ENCODE measurements at regions not wholly inside any gene's neighbourhood (a gene's known extent, or its start where the extent isn't known, plus 50 kb on each side); places are given as distances from the start of the nearest gene placed in this dataset.

DNA sequence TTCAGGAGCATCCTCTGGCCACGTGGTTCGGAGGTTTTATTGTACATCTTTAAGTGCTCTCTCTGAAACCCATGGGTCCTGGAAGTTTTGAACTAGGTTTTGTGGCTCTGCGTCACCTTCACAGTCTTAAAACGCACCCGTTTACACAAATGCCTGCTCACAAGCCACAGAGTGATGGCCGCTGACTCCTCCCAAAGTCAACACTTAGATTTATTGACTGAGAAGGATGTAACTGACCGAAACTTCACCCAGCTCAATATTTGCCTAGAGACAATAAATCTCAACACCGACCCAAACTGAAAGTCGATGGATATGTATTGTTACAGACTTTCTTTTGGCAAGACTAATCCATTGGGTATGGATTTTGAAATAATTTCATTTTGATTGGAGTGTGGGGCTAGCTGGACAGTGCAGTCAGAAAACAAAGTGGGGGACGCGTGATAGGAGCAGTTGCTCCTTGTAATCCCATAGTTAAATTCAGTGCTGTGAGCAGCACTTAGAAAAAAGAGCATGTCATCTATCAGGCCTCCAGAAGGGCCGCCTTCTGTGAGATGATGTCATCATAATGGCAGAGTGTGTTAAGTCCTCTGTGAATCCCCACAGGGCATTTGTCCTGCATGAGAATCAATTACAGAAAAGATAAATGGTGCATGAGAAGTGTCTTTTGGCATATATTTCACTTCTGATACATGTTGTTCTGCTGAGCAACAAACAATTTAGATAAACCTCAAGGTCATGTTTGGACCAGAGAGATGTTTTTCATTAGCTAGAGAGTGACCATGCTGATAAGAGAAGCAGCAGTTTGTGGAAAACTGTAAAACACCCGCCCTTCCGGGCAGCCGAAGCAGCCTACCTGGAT, 183.7 kb downstream of the INO80D start:
- no peak for DNase-seq (ENCODE audit: low read depth in 2 of 2)

DNA sequence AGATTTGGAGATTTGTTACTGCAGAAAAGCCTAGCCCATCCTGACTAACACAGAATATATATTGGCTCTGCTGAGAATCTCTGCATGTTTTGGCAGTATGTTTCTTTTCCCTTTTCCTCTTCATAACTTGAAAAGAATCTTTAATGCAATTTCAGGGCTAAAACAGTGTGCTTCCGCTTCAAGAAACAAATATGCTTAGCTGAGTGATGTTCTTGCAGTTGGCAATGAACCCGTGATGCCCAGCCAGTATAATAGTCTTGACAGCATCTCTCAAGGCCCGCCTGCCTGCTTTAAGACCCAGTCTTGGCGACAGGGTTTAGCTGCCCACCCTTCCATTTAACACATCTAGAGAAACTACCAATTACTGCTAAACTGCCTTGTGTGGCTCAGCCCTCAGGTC, 184.5 kb downstream of the INO80D start:
- DNase-seq (ENCODE audit: low read depth in 2 of 2) = no peak

DNA sequence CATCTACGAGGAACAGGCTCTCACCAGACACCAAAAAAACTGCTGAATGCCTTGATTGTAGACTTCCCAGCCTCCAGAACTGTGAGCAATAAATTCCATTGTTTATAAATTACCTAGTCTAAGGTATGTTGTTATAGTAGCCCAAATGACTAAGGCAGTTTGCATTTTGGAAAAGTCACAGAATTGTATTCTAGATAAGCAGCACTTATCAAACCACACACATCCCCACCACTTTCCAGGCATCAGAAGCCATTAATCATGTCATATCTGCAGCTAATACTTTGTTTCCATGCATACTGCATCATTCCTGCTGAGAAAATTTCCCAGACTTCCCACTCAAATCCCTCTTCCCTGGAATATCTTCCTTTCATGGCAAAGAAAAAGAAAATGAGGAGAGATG, 187.2 kb downstream of the INO80D start:
- DNase-seq (ENCODE audit: low read depth in 2 of 2) = no peak

DNA sequence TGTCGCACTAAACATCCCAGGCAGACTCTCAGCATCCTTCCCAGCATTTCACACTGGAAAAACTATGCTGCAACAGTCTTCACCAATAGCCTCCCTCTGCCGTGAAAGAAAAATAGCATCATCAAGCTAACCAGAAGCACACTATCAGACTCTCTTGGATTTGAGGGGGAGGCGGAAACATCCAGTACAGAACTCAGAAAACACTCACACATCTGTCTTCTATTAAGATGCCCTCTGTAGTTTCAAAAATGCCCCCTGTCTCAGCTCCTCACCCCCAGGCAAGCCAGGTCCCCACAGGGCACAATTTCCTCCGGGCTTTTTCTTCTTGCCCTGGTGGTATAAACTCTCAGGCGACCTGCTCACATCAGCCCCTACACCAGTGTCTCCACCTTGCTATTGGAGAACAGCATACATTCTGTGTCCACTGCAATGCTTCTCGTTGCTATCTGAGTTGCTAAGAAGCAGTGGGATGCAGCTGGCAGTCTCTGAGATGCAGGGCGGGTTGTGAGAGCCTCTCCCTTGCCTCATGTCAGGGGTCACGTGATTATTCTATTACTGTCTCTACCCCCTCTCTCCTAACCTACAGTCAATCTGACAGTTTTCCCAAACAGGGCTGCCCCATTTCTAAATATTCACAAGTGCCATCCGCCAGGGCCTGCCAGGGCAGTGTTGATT, 189.9 kb downstream of the INO80D start:
- DNase-seq (ENCODE audit: low read depth in 2 of 2) = no peak

DNA sequence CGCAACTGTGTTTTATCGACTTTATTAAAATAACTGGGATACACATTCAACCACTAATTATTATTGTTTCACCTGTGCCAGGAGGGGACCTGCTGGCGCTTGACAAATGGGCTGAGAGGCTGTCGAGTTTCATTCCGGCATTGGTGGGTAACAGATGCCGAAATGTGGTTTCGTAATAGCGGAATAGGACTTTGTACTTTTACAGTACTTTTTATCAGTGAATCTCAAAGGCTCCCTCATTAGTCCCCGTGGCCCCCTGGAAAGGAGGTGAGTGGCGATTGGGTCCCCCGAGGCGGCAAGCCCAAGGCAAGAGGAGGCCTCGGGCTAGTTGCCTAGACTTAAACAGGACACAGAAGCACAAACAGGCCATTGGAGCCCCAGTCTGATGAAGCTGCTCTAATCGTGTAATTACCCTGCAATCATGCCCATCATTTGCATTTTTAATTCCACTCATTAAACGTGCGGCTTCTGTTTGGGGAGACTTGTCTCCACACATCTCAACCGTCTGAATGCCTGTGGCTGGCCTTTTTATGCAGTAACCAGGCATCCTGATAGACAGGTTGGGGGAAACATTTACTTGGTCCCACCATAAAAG, 193.2 kb downstream of the INO80D start:
- no peak for DNase-seq (ENCODE audit: low read depth in 2 of 2)

DNA sequence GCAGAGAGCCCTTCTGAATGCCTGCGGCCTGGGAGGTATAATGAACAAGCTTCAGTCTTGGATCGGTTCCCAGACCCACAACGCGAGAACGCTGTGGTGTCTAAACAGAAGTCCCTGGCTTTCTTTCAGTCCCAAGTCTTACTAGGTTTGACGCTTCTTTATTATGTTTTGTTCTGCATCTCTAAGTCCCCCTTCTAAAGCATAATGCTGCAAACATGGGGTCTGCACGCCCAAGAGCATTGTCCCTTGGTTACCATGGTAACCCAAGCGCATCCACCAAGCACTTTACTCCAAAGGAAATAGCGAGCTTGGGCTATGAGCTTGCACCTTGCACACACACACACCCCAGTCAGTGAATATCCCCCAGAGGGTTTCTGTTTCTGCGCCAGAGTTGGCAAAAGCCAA, 193.7 kb downstream of the INO80D start:
- no peak for DNase-seq (ENCODE audit: low read depth in 2 of 2)

DNA sequence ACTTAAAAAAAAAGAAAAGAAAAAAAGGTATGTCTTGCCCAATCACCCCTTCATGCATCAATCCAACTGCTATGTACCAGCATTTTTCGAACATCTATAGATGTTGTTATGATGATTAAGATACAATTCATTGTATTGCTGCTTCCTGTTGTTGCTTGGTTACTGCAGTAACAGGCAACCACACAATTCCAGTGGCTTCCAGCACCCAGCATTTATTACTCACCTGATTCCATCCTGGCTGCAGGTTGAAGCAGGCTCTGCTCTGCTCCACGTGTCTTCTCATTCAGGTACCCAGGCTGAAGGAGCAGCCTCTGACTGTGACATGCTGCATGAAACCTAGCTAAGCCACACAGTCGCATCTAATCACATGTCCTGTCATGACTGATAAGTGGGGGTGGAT, 196.9 kb downstream of the INO80D start:
- DNase-seq (ENCODE audit: low read depth in 2 of 2) = no peak

DNA sequence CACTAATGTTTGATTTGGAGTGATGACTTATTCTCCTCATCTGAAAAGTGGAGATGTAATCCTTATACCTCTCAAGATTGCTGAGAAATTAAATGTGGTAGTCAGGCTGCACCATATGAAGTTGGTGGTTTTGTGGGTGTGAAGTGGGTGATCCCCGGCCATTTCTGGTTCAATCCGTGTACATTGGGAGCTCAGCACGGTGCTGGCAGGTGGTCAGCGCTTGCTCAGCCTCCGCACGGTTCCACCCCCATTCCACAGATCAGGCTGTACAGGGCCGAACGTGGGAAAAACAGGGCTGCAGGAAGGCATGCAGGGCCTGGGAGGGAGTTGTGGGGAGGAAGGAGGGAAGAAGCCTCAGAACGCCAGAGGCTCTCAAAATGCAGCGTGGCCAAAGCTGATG, 198.3 kb downstream of the INO80D start:
- no peak for DNase-seq (ENCODE audit: low read depth in 2 of 2)

DNA sequence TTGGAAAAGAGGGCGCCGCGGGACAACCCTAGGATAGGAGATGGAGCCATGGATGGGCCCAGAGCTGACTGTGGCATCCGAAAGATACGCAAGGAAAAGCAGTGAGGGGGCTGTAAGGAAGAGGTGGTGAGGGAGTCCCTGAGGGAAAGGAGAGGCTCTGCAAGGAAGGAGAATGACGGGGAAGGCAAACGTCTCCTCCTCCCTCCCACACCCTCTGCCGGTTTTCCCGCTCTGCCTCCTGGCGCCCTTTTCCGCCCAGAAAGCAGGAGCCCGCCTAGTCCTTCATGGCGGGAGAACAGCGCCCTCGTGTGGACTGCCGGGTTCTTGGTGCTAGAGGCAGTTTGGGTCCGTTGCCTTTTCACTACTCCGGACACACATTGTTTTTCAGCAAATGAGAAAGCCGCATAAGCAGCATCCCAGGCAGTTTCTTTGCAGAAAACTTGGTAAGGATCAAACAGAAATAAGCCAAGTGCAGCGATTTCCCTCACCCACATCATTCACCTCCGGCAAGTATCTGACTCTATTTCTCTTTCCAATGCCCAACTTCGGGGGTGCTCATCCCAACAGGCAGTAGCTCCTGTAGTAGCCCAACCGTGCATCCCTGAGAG, 200.4 kb downstream of the INO80D start:
- DNase-seq (ENCODE audit: low read depth in 2 of 2) = peak; percentile 73

DNA sequence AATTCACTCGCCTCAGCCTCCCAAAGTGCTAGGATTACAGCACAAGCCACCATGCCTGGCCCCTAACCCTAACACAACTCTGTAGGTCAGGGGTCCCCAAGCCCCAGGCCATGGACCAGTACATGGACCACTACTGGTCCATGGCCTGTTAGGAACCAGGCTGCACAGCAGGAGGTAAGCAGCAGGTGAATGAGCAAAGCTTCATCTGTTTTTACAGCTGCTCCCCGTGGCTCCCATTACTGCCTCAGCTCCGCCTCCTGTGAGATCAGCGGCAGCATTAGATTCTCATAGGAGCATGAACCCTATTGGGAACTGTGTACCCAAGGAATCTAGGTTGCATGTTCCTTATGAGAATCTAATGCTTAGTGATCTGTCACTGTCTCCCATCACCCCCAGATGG, 201.7 kb downstream of the NRP2 start:
- DNase-seq (ENCODE audit: low read depth in 2 of 2) = no peak

DNA sequence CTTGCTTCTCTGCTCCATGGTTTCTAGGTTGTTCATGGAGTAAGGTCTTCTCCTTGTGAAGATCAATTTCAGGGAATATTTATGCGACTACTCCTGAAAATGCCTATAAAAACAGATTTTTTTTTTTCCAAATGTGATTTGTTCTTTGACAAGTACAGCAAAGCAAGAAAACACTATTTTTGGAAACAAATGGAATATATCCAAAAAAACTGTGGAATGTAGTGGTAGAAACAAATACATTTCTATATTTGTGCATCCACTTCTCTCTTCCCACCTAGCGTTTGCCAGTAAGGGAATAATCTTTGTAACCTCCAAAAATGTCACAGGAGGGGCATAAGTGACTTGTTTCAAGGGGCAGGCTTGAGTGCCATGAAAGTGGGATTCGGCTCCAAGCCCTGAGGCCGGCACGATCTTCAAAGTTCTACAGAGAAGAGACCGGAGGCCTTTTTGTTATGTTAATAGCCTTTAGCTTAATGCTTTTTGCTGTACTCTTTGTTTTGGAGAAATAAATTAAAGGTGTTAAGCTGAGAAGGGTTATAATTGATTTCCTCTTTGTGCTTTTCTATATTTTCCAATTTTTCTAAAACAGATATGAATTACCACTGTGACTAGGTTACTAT, 200.6 kb downstream of the NRP2 start:
- no peak for DNase-seq (ENCODE audit: low read depth in 2 of 2)

DNA sequence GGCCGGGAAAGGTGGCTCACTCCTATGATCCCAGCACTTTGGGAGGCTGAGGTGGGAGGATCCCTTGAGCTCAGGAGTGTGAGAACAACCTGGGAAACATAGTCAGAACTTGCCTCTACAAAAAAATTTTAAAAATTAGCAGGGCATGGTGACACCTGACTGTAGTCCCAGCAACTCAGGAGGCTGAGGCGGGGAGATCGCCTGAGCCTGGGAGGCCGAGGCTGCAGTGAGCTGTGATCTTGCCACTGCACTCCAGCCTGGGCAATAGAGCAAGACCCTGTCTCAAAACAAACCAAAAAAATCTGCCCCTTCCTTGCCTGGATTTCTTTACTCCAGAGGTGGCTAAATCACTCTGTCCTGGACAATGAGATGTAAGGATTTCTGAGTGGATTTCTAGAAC, 197.7 kb downstream of the NRP2 start:
- no peak for DNase-seq (ENCODE audit: low read depth in 2 of 2)

DNA sequence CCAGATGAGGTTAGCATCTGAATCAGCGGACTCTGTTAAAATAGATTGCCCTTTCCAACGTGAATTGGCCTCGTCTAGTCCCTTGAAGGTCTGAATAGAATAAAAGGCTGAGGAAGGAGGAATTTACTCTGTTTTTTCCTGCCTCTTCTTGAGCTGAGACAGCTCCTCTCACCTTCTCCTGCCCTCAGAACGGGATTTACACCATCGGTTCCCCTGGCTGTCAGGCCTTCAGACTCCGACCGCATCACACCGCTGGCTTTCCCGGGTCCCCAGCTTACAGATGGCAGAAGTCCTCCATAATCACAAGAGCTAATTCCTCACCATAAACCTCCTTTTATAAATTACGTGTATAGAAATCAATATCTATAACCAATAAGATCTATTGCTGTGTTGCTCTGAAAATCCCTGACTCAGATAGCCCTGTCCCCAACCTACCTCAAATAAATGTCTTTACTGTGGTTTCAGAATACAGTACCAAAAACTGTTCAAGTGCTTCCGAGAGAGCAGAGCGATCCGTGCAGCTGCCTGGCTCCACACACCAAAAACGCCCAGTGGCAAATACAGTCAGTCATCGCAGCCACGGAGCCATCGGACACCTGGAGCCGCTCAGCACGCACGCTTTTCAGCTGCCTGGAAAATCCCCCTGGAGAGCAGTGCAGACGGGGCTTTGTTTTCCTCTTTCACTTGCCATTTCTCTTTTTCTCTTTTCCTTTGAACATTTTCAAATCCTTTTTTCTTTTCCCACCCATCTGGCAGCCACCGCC, 196.9 kb downstream of the NRP2 start:
- DNase-seq (ENCODE audit: low read depth in 2 of 2) = no peak

DNA sequence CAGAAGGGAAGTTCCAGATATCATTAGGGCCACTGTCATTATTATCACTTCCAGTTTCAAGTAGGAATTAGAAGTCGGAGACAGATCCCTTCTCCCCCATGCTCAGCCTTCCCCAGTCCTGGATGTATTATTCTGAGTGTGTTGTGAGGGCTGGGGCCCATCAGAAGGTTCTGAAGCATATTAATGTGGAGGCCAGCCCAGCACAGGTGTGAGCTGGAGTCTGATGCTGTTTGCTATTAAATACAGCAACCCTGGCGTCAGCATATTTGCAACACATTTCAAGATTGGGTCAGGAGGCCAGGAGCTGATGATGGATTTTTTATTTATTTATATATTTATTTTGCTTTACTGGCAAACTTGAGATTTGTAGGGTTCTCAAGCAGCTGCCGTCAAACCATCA, 195.2 kb downstream of the NRP2 start:
- DNase-seq (ENCODE audit: low read depth in 2 of 2) = no peak

DNA sequence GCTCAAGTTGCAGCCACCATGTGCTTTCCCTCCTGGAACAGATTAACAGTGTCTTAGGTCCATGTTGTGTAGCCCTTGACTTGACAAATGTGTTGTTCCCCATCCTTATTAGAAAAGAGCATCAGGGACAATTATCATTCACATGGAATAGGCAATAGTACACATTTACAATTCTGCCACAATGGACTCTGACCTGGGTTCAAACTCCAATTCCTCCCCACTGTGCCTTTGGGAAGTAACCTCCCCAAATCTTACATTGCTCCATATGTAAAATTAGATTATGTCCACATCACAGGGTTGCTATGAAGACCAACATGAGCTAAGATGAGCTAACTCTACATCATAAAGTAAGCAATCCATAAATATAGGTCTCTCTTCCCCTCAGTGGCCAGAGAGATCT, 193.8 kb downstream of the NRP2 start:
- no peak for DNase-seq (ENCODE audit: low read depth in 2 of 2)

DNA sequence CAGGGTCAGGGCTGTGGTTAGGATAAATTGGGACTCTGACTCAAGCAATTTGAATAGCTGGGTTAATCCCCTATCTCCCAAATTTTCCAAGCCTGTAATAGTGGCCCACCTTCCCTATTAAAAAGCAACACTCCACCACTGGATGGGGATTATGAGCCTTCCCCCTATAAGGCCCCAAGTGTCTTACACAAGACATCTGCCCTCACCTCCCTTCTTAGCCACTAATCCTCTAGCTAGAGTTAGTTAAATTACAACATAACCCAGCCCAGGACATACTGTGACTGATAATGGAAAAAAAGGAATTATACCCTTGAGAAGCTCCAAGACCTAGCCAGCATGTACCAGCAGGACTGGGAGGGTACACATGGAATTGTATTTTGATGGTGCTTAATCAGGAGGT, 190.4 kb downstream of the NRP2 start:
- no peak for DNase-seq (ENCODE audit: low read depth in 2 of 2)

DNA sequence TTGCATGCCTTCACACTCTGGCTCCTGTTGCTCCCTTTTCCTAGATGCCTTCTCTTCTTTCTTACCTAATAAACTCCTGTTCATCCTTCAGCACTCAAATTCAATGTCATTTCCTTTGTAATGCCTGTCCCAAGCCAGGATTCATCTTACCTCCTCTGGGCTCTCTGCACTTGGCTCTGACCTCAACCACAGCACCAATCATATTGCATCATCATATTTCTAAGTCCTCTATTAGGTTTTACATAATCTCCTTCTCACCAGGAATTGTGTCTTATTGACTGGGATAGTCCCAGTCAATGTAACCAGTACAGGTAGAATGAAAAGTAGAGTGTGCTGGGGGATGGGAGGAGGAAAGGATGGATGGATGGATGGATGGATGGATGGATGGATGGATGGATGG, 187.1 kb downstream of the NRP2 start:
- no peak for DNase-seq (ENCODE audit: low read depth in 2 of 2)

DNA sequence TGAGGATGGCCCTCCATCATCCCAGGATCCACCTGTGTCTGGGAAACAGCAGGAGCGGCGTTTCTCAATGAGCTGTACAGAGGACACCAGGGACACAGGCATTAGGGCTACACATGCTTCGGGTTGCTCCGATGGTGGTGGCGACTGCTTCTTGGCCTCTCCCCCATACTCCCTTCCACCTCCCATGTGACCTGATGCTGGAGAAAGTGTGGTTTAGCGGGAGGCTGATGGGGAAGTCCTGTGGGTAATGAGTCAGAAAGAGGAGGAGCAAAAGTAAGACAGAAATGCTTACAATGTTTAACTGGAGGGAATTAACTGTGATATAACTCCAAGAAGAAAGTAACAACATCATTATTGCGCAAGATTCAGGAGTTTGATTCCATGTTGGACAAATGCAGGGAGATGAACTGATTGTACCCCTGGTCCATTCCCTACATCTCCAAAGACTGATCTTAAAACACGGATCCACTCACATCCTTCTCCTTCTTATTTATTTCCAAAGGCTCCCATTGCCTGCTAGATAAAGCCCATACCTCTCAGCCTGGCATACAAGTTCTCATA, 186.6 kb downstream of the NRP2 start:
- peak in 1 of 2 donors; percentile 2 for DNase-seq (ENCODE audit: low read depth in 2 of 2)

DNA sequence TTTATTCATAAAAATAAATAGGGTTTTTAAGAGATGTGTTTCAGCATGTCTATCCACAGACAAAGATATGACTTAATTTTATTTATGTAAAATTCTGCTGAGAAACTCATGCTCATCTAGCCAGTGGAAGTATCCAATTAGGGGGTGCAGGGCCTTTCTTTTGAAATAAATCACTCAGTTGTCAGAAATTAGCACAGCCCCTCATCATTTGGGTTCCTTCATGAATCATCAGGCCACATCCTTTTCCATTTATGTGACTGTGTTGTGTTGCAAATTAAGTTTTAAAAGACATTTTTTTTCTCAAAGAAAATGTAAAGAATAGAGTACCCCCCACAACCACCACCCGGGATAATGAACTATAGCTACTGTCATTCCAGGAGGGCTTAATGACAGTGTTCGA, 185.8 kb downstream of the NRP2 start:
- no peak for DNase-seq (ENCODE audit: low read depth in 2 of 2)

DNA sequence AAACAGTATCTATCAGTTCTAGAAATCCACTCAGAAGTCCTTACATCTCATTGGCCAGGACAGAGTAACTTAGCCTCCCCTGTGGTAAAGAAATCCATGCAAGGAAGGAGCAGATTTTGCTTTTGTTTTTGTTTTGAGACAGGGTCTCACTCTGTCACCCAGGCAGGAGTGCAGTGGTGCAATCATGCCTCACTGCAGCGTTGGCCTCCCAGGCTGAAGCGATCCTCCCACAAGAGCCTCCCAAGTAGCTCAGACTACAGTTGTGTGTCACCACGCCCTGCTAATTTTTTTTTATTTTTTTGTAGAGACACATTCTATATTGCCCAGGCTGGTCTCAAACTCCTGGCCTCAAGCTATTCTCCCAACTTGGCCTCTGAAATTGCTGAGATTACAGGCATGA, 185.1 kb downstream of the NRP2 start:
- no peak for DNase-seq (ENCODE audit: low read depth in 2 of 2)

DNA sequence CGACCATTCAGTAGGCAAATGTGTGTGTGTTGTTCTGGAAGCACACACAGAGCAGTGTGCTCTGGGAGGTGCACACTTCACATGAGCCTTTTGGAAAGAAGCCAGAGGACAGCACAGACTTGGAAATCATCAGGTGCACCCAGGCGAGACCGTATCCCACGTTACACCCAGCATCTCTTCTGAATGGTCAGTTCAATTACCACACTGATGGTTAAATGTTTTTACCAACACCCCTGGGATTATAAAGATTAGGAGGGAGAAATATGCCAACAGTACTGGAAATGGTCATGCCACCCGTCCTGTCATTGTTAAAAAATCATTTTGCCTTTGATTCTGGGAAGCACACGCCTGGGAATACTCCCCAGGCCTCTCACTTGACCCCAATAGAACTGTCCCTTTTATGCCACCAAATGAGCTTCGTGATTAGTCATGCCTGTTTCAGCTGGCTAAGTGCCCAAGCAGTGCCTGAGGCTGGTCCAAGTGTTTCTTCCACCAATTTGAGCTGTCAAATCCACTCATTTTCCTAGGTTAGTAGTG, 183.7 kb downstream of the NRP2 start:
- no peak for DNase-seq (ENCODE audit: low read depth in 2 of 2)

Data from stimulated activated CD4-positive, alpha-beta T cell treated with anti-CD3 and anti-CD28 coated beads, Interleukin-4, amount 100 ng/mL, for 48 hours (primary cell).